WTC11 (cell line): ENCODE measurements at regions not wholly inside any gene's neighbourhood (a gene's known extent, or its start where the extent isn't known, plus 50 kb on each side); places are given as distances from the start of the nearest gene placed in this dataset.

Source experiments
- ATAC-seq: fragments of 200-7000 bp; cut with Tn5 transposase; 2 replicates; pipeline ENCODE4 v1.10.0; 2021; ENCODE audit warnings: mild to moderate bottlenecking, moderate library complexity
- CTCF ChIA-PET: fragments of 300-600 bp; sonication (Branson Sonifier 250); formaldehyde crosslinking; loops from one replicate; lab custom pipeline; 2021; ENCODE audit warnings: antibody characterized with exemption; lab: Charles Lee
- POLR2A ChIA-PET: fragments of 350-600 bp; sonication (Branson Sonifier 250); formaldehyde crosslinking; loops from one replicate; lab custom pipeline; 2021; ENCODE audit warnings: antibody characterized with exemption; lab: Charles Lee
- DNase-seq: peaks from one replicate; pipeline ENCODE4 v3.0.0; 2021; ENCODE audit warnings: low spot score
- H3K27ac Mint-ChIP-seq: 2 replicates; pipeline ENCODE4 v1.8.0; 2021; ENCODE audit warnings: mixed read lengths
- H3K27me3 Mint-ChIP-seq: 2 replicates; pipeline ENCODE4 v1.8.0; 2021; ENCODE audit warnings: low read depth, mild to moderate bottlenecking, moderate library complexity, mixed read lengths
- H3K36me3 Mint-ChIP-seq: 2 replicates; pipeline ENCODE4 v1.8.0; 2021; ENCODE audit warnings: mixed read lengths
- H3K4me1 Mint-ChIP-seq: 2 replicates; pipeline ENCODE4 v1.8.0; 2022; ENCODE audit warnings: mixed read lengths
- H3K4me3 Mint-ChIP-seq: 2 replicates; pipeline ENCODE4 v1.8.0; 2021; ENCODE audit warnings: mild to moderate bottlenecking, moderate library complexity, mixed read lengths
- H3K9me3 Mint-ChIP-seq: 2 replicates; pipeline ENCODE4 v1.8.0; 2021; ENCODE audit warnings: mixed read lengths
- CREB1 ChIP-seq: sonication (generic); formaldehyde crosslinking; IDR thresholded peaks from 2 replicates; pipeline ENCODE4 v1.8.0; 2023; ENCODE audit warnings: mild to moderate bottlenecking, missing genetic modification reagents
- HMGA2 ChIP-seq: fragments of 250-450 bp; sonication (Bioruptor Pico); IDR thresholded peaks from 2 replicates; pipeline ENCODE4 v1.4.0; 2021; ENCODE audit warnings: mild to moderate bottlenecking, moderate library complexity
- IRF2 ChIP-seq: sonication (generic); formaldehyde crosslinking; IDR thresholded peaks from 2 replicates; pipeline ENCODE4 v1.8.0; 2022; ENCODE audit warnings: low read depth, missing genetic modification reagents, borderline replicate concordance
- JUN ChIP-seq: sonication (generic); formaldehyde crosslinking; IDR thresholded peaks from 2 replicates; pipeline ENCODE4 v1.8.0; 2023; ENCODE audit warnings: mild to moderate bottlenecking, missing genetic modification reagents
- MXD4 ChIP-seq: fragments of 250-450 bp; sonication (Bioruptor Pico); IDR thresholded peaks from 2 replicates; pipeline ENCODE4 v1.8.0; 2021; ENCODE audit warnings: mild to moderate bottlenecking, moderate library complexity, borderline replicate concordance
- MYBL2 ChIP-seq: sonication (generic); formaldehyde crosslinking; IDR thresholded peaks from 2 replicates; pipeline ENCODE4 v1.8.1; 2023; ENCODE audit warnings: mild to moderate bottlenecking, moderate library complexity, missing genetic modification reagents
- NFYB ChIP-seq: sonication (generic); formaldehyde crosslinking; conservative IDR thresholded peaks from 2 replicates; pipeline ENCODE4 v1.8.0; 2022; ENCODE audit warnings: low read depth, missing genetic modification reagents
- RELA ChIP-seq: sonication (generic); formaldehyde crosslinking; IDR thresholded peaks from 2 replicates; pipeline ENCODE4 v1.8.1; 2022; ENCODE audit warnings: missing genetic modification reagents, mild to moderate bottlenecking, borderline replicate concordance
- TEAD4 ChIP-seq: sonication (generic); formaldehyde crosslinking; IDR thresholded peaks from 2 replicates; pipeline ENCODE4 v1.8.0; 2022; ENCODE audit warnings: mild to moderate bottlenecking, missing genetic modification reagents
- TP53 ChIP-seq: sonication (generic); formaldehyde crosslinking; IDR thresholded peaks from 2 replicates; pipeline ENCODE4 v1.8.1; 2023; ENCODE audit warnings: mild to moderate bottlenecking, missing genetic modification reagents
- ZNF219 ChIP-seq: sonication (generic); formaldehyde crosslinking; IDR thresholded peaks from 2 replicates; pipeline ENCODE4 v1.8.0; 2023; ENCODE audit warnings: missing genetic modification reagents, mild to moderate bottlenecking, borderline replicate concordance
- ZNF263 ChIP-seq: sonication (generic); formaldehyde crosslinking; IDR thresholded peaks from 2 replicates; pipeline ENCODE4 v1.8.1; 2022; ENCODE audit warnings: low read depth, mild to moderate bottlenecking, moderate library complexity, missing genetic modification reagents
- ZNF396 ChIP-seq: fragments of 250-450 bp; sonication (Bioruptor Pico); IDR thresholded peaks from 2 replicates; pipeline ENCODE4 v1.8.0; 2021; ENCODE audit warnings: mild to moderate bottlenecking, moderate library complexity, borderline replicate concordance
- ZNF423 ChIP-seq: fragments of 250-450 bp; sonication (Bioruptor Pico); IDR thresholded peaks from 2 replicates; pipeline ENCODE4 v2.1.2; 2022; ENCODE audit warnings: mild to moderate bottlenecking, moderate library complexity
- ZNF671 ChIP-seq: fragments of 250-450 bp; sonication (Bioruptor Pico); IDR thresholded peaks from 2 replicates; pipeline ENCODE4 v1.8.0; 2021; ENCODE audit warnings: mild to moderate bottlenecking
- TF ChIP-seq, protein P1 (sequence below): fragments of 250-450 bp; sonication (Bioruptor Pico); IDR thresholded peaks from 2 replicates; pipeline ENCODE4 v2.1.2; 2022; ENCODE audit warnings: mild to moderate bottlenecking, moderate library complexity
- TF ChIP-seq, protein P2 (sequence below): sonication (generic); formaldehyde crosslinking; IDR thresholded peaks from 2 replicates; pipeline ENCODE4 v1.8.0; 2022; ENCODE audit warnings: mild to moderate bottlenecking, missing genetic modification reagents
- TF ChIP-seq, protein P3 (sequence below): sonication (generic); formaldehyde crosslinking; IDR thresholded peaks from 2 replicates; pipeline ENCODE4 v1.8.0; 2022; ENCODE audit warnings: mild to moderate bottlenecking, missing genetic modification reagents
- TF ChIP-seq, protein P4 (sequence below): sonication (generic); formaldehyde crosslinking; IDR thresholded peaks from 2 replicates; pipeline ENCODE4 v1.8.0; 2022; ENCODE audit warnings: mild to moderate bottlenecking, missing genetic modification reagents
- TF ChIP-seq, protein P5 (sequence below): fragments of 250-450 bp; sonication (Bioruptor Pico); IDR thresholded peaks from 2 replicates; pipeline ENCODE4 v1.8.0; 2021; ENCODE audit warnings: mild to moderate bottlenecking
- TF ChIP-seq, protein P6 (sequence below): sonication (generic); formaldehyde crosslinking; IDR thresholded peaks from 2 replicates; pipeline ENCODE4 v1.8.1; 2023; ENCODE audit warnings: mild to moderate bottlenecking, missing genetic modification reagents, moderate library complexity
- TF ChIP-seq, protein P7 (sequence below): fragments of 250-450 bp; sonication (Bioruptor Pico); IDR thresholded peaks from 2 replicates; pipeline ENCODE4 v1.9.0; 2021; ENCODE audit warnings: mild to moderate bottlenecking, borderline replicate concordance

DNA sequence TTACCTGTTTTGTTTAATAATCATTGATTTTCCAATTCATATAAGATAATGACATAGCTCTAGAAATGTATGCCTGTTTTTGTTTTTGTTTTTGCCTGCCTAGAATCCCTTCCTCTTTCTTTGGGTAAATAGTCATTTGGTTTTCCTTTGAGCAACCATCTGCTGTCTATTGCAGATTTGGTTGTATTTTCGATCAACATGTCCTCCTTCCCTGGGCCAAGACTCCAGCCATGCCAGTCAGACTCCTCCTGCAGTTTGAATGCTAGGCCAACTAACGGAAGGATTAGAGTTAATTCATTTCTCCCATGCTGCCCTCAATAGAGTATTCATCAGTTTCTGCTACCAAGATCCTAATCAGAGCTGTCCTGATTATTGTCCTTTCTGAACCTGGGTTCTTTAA, 67.1 kb downstream of the MAIP1 start:
- ATAC-seq (no peak), DNase-seq (no peak)
- Mint-ChIP-seq H3K27me3 (peaks cover 5% of the 10 kb centered on the region), H3K36me3 (peaks cover 13% of the 10 kb centered on the region)
- CTCF ChIA-PET = no interaction called here
- TF ChIP-seq ZNF263 (no peak), CREB1 (no peak), JUN (CRISPR knock-in tag) (no peak), ZNF219 (CRISPR knock-in tag) (no peak), TP53 (CRISPR knock-in tag) (no peak)
- TF ChIP-seq, protein P1, sequence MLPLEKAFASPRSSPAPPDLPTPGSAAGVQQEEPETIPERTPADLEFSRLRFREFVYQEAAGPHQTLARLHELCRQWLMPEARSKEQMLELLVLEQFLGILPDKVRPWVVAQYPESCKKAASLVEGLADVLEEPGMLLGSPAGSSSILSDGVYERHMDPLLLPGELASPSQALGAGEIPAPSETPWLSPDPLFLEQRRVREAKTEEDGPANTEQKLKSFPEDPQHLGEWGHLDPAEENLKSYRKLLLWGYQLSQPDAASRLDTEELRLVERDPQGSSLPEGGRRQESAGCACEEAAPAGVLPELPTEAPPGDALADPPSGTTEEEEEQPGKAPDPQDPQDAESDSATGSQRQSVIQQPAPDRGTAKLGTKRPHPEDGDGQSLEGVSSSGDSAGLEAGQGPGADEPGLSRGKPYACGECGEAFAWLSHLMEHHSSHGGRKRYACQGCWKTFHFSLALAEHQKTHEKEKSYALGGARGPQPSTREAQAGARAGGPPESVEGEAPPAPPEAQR (CRISPR knock-in tag) = no peak
- TF ChIP-seq, protein P2, sequence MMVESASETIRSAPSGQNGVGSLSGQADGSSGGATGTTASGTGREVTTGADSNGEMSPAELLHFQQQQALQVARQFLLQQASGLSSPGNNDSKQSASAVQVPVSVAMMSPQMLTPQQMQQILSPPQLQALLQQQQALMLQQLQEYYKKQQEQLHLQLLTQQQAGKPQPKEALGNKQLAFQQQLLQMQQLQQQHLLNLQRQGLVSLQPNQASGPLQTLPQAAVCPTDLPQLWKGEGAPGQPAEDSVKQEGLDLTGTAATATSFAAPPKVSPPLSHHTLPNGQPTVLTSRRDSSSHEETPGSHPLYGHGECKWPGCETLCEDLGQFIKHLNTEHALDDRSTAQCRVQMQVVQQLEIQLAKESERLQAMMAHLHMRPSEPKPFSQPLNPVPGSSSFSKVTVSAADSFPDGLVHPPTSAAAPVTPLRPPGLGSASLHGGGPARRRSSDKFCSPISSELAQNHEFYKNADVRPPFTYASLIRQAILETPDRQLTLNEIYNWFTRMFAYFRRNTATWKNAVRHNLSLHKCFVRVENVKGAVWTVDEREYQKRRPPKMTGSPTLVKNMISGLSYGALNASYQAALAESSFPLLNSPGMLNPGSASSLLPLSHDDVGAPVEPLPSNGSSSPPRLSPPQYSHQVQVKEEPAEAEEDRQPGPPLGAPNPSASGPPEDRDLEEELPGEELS = no peak
- TF ChIP-seq, protein P3, sequence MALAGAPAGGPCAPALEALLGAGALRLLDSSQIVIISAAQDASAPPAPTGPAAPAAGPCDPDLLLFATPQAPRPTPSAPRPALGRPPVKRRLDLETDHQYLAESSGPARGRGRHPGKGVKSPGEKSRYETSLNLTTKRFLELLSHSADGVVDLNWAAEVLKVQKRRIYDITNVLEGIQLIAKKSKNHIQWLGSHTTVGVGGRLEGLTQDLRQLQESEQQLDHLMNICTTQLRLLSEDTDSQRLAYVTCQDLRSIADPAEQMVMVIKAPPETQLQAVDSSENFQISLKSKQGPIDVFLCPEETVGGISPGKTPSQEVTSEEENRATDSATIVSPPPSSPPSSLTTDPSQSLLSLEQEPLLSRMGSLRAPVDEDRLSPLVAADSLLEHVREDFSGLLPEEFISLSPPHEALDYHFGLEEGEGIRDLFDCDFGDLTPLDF = no peak
- TF ChIP-seq, all 79 proteins: peak for 0
- Mint-ChIP-seq H3K4me3 (no peak overlapping the region), H3K9me3 (peaks cover 36% of the 10 kb centered on the region), H3K4me1 (peaks cover 20% of the 10 kb centered on the region), H3K27ac (no peak overlapping the region)
- POLR2A ChIA-PET = no interaction called here

DNA sequence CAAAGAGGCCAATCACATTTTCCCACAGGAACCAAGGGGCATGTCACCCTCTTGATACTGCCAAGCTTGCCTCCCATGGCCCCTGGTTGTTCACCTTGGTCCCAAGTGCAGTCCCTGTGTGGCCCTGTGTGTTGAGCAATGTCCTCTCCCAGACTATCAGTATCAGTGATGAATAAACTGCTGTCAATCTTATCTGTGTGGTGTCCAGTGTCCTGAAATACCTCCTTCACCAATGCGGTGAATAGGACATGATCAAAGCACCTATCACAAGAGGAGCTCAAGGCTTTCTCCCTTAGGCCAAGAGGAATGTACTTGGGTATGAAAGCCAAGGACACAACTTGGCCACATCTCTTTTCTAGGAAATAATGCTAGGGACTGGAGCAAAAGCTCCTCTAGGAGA, 68.2 kb downstream of the MAIP1 start:
- Mint-ChIP-seq H3K27ac (no peak overlapping the region), H3K36me3 (peaks cover 4% of the 10 kb centered on the region; the same call in 1 of the 2 replicates), H3K27me3 (no peaks in the 10 kb centered on the region; the same call in 1 of the 2 replicates), H3K4me3 (no peak overlapping the region), H3K9me3 (peaks cover 27% of the 10 kb centered on the region), H3K4me1 (peaks cover 11% of the 10 kb centered on the region)
- POLR2A ChIA-PET = no interaction called here
- CTCF ChIA-PET = interaction anchor here (1.3 kb wide), 1 partner anchor 38 kb away, joined by 4 read pairs; no protein-coding TSS in a partner anchor
- ATAC-seq (no peak), DNase-seq (no peak)
- TF ChIP-seq ZNF671 (CRISPR knock-in tag) (no peak), RELA (CRISPR knock-in tag) (no peak), MXD4 (CRISPR knock-in tag) (no peak), IRF2 (no peak), TEAD4 (CRISPR knock-in tag) (no peak), ZNF396 (CRISPR knock-in tag) (no peak), ZNF423 (CRISPR knock-in tag) (no peak), MYBL2 (no peak), HMGA2 (CRISPR knock-in tag) (no peak), CREB1 (no peak), NFYB (CRISPR knock-in tag) (no peak)
- TF ChIP-seq, protein P4, sequence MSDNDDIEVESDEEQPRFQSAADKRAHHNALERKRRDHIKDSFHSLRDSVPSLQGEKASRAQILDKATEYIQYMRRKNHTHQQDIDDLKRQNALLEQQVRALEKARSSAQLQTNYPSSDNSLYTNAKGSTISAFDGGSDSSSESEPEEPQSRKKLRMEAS (CRISPR knock-in tag) = no peak
- TF ChIP-seq, protein P5, sequence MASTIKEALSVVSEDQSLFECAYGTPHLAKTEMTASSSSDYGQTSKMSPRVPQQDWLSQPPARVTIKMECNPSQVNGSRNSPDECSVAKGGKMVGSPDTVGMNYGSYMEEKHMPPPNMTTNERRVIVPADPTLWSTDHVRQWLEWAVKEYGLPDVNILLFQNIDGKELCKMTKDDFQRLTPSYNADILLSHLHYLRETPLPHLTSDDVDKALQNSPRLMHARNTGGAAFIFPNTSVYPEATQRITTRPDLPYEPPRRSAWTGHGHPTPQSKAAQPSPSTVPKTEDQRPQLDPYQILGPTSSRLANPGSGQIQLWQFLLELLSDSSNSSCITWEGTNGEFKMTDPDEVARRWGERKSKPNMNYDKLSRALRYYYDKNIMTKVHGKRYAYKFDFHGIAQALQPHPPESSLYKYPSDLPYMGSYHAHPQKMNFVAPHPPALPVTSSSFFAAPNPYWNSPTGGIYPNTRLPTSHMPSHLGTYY (CRISPR knock-in tag) = no peak
- TF ChIP-seq, protein P6, sequence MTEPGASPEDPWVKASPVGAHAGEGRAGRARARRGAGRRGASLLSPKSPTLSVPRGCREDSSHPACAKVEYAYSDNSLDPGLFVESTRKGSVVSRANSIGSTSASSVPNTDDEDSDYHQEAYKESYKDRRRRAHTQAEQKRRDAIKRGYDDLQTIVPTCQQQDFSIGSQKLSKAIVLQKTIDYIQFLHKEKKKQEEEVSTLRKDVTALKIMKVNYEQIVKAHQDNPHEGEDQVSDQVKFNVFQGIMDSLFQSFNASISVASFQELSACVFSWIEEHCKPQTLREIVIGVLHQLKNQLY (CRISPR knock-in tag) = no peak
- TF ChIP-seq, protein P7, sequence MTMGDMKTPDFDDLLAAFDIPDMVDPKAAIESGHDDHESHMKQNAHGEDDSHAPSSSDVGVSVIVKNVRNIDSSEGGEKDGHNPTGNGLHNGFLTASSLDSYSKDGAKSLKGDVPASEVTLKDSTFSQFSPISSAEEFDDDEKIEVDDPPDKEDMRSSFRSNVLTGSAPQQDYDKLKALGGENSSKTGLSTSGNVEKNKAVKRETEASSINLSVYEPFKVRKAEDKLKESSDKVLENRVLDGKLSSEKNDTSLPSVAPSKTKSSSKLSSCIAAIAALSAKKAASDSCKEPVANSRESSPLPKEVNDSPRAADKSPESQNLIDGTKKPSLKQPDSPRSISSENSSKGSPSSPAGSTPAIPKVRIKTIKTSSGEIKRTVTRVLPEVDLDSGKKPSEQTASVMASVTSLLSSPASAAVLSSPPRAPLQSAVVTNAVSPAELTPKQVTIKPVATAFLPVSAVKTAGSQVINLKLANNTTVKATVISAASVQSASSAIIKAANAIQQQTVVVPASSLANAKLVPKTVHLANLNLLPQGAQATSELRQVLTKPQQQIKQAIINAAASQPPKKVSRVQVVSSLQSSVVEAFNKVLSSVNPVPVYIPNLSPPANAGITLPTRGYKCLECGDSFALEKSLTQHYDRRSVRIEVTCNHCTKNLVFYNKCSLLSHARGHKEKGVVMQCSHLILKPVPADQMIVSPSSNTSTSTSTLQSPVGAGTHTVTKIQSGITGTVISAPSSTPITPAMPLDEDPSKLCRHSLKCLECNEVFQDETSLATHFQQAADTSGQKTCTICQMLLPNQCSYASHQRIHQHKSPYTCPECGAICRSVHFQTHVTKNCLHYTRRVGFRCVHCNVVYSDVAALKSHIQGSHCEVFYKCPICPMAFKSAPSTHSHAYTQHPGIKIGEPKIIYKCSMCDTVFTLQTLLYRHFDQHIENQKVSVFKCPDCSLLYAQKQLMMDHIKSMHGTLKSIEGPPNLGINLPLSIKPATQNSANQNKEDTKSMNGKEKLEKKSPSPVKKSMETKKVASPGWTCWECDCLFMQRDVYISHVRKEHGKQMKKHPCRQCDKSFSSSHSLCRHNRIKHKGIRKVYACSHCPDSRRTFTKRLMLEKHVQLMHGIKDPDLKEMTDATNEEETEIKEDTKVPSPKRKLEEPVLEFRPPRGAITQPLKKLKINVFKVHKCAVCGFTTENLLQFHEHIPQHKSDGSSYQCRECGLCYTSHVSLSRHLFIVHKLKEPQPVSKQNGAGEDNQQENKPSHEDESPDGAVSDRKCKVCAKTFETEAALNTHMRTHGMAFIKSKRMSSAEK (CRISPR knock-in tag) = no peak
- TF ChIP-seq, protein P2 = no peak
